SH-SY5Y (cell line): ENCODE measurements at regions not wholly inside any gene's neighbourhood (a gene's known extent, or its start where the extent isn't known, plus 50 kb on each side); places are given as distances from the start of the nearest gene placed in this dataset.

Source experiments
- GATA2 ChIP-seq: IDR thresholded peaks from 2 replicates; pipeline ENCODE4 v1.6.1; 2011; ENCODE audit warnings: mild to moderate bottlenecking, low read depth, low read length
- GATA3 ChIP-seq: IDR thresholded peaks from 2 replicates; pipeline ENCODE4 v1.6.1; 2011; ENCODE audit warnings: low read depth, mild to moderate bottlenecking, low read length, moderate library complexity

GRCh38 chr17:51533219-51533618 is 272.9 kb downstream of the UTP18 start:
- TF ChIP-seq GATA3 (no peak), GATA2 (no peak)
